ENCODE measurements at regions not wholly inside any gene's neighbourhood (a gene's known extent, or its start where the extent isn't known, plus 50 kb on each side); places are given as distances from the start of the nearest gene placed in this dataset.

DNA sequence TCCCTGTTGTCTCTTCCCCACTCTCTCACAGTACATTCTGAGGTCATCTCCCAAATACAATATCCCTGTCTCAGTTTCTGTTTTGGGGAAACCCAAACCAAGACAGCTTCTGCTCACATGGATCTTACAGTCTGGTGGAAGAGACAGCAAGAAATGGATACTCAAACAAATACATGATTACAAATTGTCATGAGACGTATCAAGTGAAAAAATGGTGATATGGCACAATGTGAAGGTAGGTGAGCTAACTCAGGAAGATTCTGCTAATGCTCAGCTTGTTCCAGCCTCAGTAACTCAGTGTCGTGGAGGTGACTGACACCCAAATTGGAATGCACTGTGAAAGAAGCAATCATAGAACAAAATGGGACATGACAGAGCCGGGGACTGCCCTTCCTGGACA lies 68.3 kb downstream of the CHST1 start:
- no peak for DNase-seq

DNA sequence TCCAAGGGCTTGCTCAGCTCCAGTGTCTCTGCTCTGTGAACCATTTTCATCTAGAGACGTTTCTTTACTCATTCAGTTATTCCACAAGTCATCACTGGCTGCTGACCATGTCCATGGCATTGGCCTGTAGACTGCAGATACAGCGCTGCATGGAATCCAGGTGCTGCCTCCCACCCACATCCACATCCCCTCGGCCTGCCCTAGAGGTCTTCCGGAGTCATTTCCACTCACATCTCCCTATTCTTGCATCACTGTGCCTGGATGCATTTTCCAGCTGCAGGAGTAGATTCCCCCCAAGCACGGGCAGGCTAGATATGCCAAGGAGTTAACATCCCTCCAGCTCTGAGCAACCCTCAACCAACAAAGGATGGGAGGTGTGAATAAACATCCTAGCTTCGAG lies 68.9 kb downstream of the CHST1 start:
- no peak for DNase-seq

DNA sequence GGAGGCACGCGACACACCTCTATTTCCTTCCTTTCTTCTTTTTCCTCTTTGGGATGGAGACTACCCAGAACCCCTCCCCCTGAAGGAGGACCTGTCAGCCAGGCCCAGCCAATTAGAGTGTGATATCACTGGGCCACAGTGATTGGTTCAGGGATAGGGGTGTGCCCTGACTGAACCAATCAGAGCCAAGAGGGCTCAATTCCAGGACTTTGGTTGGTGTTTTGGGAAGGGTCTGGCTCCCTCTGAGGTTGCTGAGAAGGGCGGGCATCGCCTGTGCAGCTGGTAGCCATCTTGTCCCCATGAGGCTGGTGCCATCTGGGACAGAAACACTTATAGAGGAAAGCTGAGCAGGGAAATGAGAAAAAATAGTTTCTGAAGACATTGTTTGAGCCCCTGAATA lies 71.4 kb downstream of the CHST1 start:
- no peak for DNase-seq

DNA sequence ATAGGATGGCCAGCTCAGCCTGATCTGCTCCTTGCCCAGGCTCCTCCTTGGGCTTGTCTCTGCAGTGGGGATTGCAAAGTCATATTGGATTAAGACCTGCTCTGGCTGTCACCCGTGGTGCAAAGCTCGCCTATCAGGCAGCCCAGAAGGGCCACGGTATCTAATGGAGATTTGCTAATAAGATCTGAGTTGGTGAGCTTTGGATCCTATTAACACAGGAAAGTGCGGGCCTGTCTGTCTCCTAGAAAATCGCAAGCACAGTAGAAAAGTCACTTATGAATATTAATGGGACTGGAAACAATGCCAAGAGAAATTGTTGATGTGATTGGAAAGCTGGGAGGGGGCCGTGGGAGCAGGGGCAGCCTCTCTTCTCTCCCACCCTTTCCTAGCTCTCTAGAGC lies 72.8 kb downstream of the CHST1 start:
- DNase-seq = no peak

DNA sequence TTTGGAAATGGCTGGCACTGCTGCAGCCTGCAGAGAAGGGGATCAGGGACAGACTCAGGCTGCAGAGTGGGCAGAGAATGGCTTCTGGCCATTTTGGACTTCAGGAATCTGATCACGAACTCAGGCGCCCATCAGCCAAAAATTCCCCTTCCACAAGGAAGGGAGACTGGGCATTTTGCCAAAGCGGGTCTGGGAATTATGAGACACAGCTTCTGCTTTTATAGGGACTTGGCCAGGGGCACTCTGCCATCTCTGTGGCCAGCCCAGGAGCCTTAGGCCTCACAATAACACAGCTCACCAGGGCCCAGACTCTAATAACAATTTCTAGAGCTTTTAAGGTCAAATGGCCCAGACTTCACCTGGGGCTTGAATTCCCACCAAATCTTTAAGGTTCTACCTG lies 74.7 kb downstream of the CHST1 start:
- no peak for DNase-seq

DNA sequence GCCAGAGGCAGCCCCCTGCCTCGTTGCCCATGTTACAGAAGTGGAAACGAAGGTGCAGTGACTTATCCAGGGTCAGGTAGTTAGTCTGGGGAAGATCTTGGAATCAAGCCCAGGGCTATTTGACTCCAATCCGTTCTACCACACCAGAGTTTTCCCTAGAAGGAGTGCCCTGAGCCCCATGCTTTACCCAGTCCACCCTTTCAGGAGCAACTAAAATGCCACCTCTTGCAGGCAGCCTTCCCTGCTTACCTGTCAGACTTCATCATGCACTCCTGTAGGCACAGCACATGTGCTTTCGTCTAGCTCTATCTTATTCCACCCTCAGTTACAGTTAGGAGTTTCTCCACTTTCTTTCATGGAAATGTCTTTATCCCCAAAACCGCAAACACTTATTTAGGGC lies 80.2 kb downstream of the CHST1 start:
- DNase-seq = no peak

DNA sequence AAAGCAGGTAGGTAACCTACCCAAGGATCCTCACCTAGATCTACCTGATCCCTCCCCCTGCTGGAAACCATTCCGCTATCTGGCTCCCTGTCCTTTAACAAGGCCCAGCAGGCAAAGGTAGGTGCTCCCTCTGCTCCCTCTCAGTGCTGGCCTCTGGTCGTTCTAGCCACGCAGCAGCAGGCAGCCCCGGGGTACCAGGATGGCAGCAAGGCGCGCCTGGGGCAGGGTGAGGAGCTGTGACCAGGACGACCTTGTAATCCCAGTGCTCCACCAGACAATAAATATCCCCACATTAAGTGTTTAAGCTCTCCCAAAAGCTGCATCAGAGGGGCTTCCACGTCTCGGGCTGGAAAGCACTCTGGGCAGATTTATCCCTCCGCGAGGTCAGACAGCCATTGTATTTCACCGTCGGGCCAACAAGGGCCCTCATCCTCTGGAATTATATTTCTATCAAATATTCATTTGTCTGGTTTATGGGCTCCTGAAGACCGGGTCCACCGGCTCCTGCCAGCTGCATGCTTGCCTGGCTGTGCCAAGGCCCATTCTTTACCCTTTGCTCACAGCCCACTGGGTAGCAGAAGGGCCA lies 81.3 kb downstream of the CHST1 start:
- no peak for DNase-seq

DNA sequence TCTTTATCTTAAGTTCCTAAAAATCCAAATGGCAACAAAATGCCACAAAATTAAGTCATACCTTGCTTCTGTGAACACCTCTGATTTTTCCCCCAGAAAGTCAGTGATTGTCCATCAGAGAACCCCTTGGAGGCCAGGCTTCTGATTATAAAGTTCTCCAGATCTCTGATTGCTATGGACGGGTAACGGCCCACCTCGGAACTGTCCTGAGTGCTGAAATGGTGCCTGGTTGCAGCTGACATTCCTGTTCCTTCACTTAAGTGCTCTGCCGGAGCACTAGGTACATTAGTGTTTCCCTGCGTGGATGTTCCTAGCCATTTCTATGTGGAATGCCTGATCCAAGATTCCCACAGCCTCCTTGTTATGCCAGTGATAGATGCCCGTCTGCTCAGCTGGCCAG lies 85.0 kb downstream of the CHST1 start:
- no peak for DNase-seq

DNA sequence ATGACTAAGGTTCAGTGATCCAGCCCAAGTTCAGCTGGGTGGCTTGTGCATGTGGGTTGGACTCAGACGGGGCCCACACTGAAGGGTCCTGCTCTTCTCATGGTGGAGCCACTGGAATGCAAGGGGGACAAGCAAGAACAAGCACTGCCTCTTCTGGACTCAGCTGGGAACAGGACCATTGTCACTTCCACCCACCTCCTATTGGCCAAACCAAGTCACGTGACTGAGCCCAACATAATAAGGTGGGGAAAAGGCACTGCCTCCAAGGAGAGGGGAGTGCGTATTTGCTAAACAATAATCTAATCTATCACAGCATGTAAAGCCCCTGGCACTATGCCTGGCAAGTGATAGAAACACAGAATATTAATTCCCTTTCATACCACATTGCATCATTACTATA lies 87.1 kb downstream of the CHST1 start:
- no peak for DNase-seq

DNA sequence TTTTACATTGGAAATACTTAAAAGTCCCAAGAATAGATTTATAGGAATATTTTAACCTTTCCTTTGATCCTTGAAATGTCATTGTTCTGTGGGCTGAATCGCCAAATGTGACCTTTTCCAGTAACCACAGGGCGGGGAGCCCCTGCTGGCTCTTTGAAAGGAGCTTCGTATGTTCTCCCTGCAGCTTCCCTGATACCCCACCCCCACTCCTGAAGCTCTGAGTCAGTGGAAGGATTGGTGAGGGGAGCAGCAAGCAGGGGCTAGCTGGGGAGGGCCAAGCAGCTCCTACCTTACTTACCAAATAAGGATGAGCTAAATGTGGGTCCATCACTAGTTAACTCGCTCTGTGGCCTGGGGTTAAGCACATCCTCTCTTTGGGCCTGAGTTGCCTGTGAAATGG lies 87.7 kb downstream of the CHST1 start:
- no peak for DNase-seq

DNA sequence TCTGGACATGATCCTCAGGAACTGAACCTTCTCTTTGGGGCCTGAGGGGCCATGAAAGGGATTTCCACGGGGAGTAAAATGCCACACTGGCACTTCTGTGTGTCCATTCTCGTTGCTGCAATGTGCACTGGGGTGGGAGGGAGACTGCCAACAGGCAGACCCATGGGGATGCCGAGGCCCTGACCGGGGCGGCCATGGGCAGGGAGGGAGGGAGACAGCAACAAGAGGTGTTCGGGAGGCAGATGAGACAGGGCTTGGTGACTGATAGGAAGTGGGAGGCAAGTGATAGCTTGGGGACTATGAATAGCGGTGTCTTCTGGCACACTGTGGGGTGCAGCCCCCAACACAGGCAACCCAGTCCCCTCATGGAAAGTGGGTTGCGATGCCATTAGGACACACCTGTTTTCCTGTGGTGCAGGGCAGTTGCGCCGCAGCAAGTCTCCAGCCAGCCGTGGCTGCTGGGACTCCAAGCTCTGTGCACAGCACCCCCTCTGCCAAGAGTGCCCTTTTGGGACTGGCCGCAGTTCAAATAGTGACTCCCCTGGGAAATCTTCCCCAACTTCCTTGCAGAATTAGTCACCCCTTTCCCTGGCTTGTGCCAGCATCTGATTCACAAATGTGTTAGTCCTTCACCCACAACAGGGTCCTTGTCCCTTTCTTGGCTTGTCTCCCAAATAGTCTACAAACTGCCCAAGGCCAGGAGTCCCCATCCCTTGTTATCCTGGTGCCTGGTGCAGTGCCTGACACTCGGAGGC lies 88.8 kb downstream of the CHST1 start:
- no peak for DNase-seq

DNA sequence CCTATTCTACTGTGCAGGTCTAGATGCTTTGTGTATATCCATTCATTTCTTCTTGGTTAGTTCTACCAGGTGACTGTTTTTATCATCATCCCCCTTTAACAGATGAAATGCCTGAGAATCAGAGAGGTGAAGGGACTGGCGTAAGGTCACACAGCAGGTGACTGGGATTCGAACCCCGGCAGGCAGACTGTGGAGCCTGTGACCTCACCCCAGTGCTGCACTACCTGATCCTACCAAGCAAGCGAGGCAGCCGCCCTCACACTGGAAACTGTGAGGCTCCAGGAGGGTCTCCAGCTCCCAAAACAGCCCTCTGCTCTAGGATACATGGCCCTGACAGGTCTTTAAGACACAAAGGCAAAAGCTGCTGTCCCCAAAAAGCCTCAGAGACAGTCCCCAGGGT lies 91.7 kb downstream of the CHST1 start:
- DNase-seq = no peak

DNA sequence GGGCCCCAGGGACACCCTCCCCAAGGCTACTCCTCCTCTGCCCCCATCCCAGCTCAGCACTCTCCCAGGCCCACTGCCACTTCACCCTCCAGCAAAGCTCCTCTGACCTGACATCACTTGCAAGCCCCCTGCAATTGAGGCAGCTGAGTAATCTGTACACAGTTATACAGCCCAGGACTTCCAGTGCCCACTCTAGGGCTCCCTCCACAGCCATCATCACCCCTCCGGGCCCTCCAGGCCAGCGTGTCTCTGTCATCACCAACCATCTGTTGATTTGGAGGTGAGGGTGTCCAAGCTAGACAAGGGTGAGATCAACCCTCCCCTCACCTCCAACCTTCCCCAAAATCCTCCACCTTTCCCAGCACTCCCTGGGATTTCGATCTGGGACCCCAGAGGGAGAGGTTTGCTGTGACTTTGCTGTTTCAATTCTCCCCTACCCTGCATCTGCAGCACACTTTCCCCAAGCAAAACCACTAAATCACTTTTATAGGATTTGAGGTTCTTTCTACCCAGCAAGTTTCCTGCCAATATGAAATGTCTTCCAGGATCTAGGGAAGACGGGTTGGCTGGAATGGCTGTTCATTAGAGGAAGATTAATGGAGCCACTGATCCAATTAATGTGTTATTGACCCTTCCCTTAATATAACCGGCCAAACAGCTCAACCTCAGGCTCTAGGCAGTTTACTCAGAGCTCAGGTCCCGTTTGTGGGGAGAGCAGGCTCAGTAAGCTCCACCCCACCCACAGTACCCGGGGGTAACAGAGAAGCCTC lies 92.9 kb downstream of the CHST1 start:
- no peak for DNase-seq

DNA sequence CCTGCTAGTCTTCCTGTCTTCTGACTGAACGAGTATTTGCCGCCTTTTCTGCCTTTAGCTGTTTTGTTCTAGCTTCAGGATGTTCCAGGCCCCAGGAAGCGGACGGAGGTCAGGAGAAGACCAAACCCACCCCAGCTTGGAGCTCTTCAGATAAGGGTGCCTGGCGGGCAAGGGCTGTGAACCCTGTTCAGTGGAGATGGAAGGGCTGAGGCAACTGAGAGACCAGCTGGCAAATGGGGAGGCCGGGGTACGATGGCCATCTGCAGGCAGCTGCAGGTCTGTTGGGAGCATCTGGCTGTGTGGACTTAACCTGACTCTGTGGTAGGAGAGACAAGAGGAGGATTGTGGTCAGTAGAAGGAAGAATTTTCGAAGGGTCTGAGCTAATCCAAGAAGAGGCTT lies 95.6 kb downstream of the CHST1 start:
- no peak for DNase-seq

DNA sequence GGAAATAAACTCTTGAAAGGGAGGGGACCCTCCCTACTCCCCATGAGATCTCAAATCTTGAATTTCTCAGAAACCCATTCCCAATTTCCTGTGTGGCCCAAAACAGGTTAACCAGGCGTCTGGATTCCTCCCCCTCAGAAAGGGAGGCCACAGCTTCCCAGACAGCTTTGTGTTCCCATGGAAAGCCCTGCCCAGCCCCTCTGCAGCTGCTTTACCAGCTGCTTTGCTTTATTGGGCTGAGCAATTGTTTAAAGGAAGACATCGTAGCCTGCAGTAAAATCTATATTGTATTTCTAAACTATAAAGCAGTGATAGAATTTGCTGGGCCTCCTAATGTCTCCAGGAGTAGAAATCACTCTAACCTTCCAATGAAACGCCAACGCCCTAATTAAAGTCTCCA lies 97.4 kb downstream of the CHST1 start:
- no peak for DNase-seq

DNA sequence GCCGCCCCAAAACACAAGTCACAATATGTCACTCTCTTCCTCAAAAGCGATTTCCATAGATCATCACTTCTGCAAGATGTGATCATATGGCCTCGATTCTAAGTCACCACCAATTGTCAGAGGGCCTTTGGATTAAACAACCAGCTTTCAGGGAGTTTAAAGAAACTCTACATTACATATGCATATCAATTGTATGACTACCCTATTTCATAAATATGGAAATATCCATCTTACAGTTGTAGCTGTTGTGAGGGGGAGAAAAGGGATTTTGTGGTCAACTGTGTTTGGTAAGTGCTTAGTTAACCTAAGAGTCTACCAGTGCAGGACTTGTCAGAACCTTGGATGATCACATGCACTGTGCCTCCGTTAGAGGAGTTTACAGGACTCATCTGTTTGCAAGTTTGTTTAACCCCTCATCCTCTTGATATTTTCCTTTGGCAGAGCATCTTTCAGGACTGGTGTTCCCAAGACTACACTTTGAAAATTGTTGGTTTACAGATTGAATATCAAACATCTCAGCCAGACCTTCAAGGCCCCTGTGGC lies 99.9 kb downstream of the CHST1 start:
- DNase-seq = no peak

DNA sequence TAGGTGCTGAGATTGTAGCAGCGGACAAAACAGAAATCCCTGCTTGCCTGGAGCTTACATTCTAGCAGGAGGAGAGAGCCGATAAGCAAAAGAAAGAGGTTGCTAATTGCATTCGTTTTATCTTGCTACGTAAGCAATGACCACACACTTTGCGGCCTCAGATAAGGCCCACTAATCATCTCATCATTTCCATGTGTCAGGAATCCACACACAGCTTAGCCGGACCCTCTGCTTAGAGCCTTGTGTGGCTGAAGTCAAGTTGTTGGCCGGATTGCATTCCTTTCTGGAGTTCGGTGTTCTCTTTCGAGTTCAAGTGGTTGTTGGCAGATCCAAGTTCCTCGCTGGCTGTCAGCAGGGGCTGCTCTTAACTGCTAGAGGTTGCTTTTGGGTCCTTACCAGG lies 101.6 kb downstream of the CHST1 start:
- DNase-seq = no peak

DNA sequence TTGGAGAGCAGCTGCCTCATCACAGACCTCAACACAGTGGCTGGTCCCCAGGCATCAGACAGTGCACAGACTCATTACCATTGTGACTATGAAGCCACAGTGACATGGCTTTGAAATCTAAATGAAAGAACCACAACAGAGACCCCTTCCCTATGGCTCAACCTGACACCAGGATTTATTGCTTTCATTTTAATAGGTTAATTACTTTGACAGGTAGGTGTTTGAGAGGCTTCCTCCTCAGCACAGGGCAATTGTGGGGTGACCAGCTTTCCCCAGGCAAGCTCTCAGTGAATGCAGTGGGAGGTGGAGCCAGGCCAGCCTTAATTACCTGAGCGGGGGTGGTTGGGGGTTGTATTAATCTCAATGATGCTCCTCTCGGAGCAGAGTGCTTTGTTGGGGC lies 102.3 kb downstream of the CHST1 start:
- DNase-seq = no peak

DNA sequence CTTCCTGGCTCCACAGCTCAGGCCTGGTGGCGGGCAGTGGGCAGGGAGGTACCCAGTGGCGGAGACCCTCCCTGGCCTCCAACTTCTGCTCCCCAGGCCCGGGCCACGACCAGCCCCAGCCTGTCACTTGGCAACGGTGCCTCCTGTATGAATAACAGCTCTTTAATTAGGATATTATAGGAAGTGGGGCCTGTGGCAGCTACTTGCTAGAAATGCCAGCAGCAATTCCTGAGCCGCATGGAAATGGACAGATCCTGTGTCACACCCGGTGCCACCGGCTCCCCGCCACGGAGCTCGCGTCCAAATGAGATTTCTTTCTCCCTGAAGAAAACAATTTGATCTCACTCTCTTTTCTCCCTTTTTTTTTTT lies 104.5 kb downstream of the CHST1 start:
- no peak for DNase-seq

DNA sequence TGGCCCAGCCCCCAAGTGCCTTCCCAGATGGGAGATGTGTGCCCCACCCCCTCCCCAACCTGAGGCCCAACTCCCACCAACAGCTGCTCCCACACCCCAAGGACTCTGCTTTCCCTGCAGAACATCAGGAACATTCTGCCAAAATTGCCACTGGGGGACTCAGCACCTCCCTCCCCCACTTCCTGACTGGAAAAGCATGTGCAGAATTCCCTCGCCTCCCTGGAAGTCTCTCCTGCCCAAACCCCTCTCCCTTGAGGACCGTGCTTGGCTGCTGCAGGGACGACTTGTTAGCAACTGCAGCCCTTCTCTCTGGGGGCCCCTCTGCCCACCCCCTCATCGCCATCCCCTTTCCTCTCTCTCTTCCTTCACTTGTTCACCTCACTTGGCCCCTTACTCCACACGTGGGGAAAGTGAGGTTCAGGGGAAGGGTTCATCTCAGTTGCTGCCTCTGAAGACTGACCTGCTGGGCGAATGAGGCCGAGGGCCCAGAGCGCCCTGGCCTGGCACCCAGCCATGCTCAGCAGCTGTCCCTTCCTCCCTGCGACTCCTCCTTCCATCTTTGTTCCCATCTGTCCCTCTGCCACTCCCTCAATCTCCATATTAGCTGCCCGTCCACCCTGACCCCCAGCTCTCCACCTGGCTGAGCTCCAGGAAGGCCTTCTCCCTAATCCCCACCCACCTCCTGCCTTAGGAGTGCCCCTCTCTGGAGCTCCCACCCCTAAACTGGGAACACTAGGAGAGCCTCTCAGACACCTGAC lies 105.1 kb downstream of the CHST1 start:
- DNase-seq = no peak

DNA sequence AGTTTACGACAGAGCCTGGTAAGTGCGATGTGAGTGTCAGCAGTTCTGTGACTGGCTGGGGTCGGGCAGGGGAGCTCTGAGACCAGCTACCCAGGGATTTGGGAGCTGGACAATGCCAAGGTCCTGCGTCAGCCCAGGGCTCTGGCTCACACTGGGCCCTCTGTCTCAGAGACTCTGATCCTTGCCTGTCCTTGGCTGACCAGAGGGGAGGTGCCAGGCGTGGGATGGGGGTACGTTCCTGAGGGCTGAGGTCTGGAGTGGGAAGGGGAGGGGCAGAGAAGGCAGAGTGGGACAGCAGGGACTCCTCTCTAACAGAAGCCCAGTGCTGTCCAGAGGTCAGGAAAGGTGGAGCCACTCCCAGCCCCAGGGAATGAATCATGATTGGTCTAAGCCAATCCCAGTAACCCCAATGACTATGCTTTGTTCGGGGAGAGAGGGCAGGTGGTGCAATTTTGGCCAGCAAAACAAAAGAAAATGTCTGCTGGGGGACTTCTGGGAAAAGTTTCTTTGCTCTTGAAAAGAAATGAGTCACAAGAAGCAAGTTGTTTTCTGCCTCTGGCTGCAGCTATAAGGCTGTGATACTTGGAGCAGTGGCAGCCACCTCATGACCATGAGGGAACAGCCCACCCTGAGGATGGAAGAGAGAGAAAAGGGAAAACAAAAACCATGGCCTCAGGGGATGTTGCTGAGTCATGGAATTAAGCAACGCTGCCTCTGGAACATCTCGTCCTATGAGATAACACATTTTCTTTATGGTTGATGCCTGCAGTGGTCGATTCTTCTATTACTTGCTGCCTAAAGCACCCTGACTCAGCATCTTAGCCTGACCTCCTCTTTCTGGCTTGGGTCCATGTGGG lies 108.3 kb downstream of the CHST1 start:
- no peak for DNase-seq

DNA sequence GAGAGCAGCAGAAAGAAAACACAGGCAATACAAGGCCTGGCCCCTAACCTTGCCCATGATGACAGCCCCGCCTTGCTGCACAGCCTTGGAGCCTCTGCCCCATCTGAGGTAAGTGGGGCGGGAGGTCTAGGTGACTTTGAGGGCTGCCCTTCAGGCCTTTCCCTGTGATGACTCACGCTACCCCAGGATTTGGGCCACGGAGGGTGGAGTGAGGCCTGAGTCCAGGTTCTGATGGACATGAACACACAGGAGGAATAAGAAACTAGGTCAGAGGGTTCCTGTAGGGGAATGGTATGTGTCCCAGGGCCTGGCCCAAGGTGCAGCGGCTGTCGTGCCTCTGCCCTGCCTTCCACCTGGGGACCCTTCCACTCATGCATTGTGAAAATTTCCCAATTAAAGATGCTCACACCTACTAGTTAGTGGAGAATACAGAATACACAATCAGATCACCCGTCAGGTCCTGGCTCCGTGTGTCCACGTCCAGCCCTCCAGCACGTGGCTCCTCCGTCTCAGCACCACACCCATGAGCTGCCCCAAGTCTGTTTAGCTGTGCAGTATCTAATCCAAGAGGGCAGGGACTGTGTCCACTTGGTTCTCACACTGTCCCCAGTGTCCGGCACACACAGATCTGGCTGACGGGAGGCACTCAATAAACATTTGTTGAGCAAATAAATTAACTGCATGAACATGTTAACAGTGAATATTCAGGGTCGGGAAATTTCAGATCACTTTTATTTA lies 111.0 kb downstream of the CHST1 start:
- DNase-seq = no peak
